GM19238 (cell line): ENCODE measurements at regions not wholly inside any gene's neighbourhood (a gene's known extent, or its start where the extent isn't known, plus 50 kb on each side); places are given as distances from the start of the nearest gene placed in this dataset.
A peak's percentile ranks its signal among the peaks of the same experiment; 100 is the strongest.
"Not testable (repeated sequence)": the region's sequence is repeated elsewhere in the genome, so short reads cannot be mapped to it uniquely, and the experiment has no call there.

Experiments used
- DNase-seq: peaks from one replicate; pipeline ENCODE4 v3.0.0; 2011; ENCODE audit warnings: low spot score; ENCODE audit not compliant: insufficient read length

DNA sequence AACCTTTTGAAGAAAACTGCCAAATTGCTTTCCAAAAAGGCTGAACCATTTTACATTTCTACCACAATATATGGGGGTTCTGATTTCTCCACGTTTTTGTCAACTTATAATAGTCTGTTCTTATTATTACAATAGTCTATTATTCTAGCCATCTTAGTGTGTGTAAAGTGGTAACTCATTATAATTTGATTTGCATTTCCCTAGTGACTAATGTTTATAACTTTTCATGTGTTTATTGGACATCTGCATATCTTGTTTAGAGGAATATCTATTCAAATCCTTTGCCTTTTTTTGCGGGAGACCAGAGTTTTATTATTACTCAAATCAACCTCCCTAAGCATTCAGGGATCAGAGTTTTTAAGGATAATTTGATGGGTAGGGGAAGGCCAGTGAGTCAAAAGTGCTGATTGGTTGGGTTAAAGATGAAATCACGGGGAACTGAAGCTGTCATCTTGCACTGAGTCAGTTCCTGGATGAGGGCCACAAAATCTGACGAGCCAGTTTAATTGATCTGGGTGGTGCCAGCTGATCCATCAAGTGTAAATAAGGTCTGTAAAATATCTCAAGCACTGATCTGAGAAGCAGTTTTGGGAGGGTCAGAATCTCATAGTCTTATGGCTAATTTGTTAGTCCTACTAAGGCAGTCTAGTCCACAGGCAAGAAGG lies 303.4 kb upstream of the NCKAP5 start:
- no peak for DNase-seq

DNA sequence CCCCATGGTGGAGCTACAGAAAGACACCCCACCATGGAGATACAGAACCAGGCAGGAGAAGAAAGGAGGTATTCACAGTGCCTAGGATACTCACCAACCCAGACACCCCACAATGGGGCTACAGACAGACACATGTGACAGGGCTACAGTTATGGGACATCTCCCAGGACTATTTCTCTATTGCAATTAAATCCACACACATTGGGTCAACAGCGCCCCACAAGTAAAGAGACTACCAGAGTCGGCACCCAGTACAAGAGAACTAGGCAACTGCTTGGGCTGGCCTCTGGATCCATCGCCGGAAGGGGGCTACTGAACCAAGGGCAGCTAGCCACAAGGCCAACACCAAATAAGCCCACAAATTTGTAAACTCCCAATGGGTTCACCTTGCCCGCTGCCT lies 310.1 kb upstream of the NCKAP5 start:
- DNase-seq, result no peak

DNA sequence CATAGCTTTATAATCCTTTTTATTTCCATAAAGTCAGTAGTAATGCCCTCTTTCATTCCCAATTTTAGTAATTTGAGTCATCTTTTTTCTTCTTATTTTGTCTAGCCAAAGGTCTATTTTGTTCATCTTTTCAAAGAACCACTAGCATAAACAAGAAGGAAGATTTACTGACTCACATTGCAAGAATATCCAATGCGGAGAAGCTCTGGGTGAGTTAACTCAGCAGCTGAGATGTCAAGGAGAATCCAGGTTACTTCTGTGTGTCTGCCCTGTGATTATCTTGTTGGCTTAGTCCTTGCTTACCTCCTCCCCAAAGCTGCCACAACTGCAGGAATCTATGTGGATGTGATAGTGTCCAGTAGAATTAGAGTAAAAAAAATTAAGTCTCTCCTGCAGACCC lies 311.4 kb upstream of the NCKAP5 start:
- no peak for DNase-seq

DNA sequence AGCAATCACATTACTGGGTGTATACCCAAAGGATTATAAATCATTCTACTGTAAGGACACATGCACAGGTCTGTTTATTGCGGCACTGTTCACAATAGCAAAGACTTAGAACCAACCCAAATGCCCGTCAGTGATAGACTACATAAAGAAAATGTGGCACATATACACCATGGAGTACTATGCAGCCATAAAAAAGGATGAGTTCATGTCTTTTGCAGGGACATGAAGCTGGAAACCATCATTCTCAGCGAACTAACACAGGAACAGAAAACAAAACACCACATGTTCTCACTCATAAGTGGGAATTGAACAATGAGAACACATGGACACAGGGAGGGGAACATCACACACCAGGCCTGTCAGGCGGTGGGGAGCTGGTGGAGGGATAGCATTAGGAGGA lies 313.9 kb upstream of the NCKAP5 start:
- DNase-seq, result not testable (repeated sequence)

DNA sequence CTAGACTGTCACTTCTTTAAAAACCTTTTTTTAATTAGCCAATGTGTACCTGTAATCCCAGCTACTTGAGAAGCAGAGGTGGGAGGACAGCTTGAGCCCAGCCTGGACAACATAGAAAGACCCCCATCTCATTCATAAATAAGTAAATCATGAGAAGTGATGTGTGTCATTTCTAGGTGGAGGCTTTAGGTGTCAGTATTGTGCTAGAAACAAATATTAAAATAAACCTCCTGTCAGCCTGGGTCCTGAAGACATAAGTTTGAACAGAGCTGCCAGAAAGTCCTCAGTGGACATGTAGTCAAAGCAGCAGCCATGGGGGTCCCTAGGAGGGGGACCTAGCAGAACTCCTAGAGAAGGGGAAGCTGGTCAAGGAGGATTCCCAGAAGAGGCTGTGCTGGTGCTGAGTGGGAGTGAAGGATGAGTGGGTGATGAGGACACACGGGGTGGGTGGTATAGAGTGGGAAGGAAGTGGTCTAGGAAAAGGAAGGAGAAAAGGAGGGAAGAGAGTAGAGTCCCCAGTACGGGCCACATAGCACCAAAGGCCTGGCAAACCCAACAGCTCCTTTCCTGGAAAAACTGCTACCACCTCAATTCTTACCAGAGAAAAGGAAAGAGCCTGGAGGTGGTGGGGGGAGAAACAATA lies 316.6 kb upstream of the NCKAP5 start:
- DNase-seq, result no peak

DNA sequence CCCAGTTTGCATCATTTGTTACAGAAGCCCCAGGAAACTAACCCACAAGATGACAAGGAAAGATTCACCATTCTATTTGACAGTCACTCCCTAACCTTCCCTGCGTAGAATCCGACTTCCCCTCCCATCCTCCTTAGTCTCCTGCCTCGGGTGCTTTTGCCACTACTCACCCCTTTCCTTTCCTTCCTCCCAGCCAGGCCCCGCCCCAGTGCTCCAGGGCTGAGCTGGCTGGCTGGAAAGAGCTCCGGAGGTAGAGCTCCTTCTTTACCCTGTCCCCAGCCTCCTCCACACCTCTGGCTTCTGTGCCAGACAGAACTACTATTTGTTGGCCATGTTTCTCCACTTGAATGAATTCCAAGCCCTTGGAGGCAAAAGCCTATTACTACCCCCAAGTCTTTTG lies 317.6 kb upstream of the NCKAP5 start:
- no peak for DNase-seq

DNA sequence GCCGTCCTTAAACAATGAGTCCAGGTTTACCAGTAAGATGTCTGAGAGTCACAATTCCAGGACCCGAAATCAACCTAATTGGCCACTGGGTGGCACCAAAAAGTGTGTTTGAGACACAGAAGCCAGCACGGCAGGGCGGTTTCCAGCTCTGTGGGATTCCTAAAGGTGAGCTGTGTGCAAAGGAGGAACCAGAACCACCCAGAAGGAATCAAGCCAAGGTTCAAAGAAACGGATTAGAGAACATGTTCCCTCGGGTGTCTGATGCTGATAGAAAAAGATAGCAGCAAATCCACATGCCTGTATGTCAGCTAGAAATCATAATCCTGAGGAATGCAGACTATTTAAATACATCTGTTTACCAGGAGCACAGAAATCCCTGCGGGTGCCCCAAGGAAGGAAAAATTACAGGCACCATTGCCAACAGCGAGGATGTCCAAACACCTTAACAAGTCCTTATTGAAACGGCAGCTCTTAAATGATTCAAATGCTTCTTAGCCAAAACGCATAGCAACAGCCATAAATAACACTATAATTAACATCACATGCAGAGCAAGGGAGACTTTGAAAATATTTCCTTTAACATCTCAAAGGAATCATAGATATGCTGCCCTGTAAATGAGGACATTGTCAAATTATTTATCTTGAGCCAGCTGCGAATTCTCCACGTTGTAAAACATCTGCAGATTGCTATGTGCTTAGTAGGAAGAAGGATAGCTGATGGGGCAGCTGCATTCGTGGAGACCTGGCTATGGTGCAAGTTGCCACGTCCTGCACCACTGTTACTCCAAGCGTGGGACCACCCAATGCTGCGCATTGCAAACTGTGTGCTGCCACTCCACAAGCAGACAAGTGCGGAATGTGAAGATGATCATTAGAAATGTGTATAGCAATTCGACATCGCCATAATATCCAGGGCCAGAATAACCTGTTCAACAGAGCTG lies 318.7 kb upstream of the NCKAP5 start:
- DNase-seq, result peak; percentile 46

DNA sequence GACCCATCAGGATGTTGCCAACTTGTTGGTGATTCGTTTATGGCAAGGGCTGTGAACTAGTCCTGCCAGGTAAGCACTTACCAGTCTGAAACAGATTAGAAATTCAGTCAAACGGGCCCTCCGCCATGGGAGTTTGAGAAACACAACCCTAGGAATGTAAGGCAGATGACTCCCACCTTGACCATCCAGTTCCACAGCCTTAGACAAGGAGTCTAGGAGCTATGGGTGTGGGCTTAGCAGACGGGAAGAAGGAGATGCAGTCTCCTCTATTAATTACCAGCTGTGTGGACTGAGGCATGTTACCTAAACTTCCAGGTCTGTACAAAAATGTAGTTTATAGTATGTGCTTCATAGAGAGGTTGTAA lies 319.4 kb upstream of the NCKAP5 start:
- no peak for DNase-seq

DNA sequence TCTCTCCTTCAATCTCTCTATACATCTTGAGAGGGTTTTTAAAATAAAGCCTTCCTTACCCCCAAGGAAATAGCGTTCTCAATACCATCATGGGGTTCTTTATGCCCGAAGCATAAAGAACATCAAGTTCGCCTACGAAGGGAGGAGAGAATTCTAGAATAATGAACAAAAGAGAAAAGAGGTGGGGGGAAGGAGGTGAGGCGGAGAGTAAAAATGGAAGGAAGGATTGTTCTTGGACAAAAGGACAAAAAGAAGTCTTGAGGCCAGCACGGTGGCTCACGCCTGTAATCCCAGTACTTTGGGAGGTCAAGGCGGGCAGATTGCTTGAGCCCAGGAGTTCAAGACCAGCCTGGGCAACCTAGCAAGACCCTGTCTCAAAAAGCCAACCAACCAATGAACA lies 319.8 kb upstream of the NCKAP5 start:
- DNase-seq, result no peak

DNA sequence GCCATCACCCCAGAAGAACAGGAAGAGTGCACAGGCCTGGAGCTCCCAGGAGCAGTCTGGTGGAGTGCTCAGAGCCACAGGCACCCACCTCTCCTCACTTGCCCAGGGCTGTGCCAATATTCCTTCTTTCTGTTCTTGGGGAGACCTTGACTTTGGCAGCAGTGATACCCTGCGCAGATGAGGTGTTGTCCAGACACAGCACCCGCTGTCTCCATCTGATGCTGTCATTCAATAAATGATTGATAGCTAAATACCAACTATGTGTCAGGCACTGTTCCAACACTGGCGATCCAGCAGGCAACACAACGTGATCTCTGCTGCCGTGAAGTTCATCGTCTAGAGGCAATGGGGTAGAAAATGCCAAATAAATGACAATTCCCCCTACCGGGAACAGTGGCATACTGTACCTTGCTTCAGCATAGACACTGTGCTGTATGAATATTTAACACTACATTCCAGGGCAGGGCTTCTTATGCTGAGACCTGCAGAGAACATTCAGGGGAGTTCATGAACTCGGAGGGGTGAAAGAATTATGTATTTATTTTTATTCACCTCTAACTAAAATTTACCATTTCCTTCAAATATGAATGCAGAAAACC lies 320.5 kb upstream of the NCKAP5 start:
- DNase-seq, result no peak

DNA sequence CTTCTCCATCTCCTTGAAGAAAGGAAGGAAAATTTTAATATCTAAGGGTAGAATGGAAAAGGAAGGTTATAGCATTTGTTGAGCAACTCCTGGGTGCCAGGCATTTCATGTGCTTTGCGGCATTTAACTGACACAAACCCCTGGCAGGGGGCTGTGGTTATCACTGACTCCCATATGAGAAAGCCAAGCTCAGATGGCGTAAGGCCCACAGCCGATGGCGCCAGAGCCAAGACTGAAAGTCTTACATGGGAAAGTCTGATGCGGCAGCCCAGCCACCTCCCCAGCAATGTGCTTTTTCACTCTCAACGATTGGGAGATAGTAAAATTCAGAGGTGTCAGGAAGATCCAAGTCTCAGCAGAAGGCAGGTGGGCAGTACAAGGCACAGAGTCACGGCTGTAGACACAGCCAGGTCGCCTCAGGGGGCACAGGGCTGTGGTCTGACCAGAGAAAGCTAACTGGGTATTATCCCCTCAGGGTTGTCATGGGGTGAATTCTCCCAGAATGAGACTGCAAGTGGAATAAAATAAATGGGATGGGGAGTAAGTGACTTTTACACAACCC lies 324.2 kb upstream of the NCKAP5 start:
- DNase-seq, result no peak

DNA sequence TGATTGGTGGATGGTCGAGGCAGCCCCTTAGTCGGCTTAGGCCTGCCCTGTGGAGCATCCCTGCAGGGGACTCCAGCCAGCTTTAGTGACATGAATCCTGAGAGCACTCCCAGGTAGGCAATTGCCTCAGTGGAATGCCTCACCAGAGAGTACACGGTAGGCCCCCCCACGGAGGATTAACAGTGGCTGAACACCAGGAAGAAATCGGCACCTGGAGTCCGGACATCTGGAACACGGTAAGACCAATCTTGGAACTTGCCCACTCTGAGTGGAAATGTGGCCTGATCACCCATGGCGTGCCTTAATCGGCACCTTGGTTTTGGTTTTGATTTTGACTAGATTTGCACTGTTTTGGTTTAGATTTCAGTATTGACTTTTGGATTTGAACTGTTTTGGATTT lies 326.2 kb upstream of the NCKAP5 start:
- no peak for DNase-seq

DNA sequence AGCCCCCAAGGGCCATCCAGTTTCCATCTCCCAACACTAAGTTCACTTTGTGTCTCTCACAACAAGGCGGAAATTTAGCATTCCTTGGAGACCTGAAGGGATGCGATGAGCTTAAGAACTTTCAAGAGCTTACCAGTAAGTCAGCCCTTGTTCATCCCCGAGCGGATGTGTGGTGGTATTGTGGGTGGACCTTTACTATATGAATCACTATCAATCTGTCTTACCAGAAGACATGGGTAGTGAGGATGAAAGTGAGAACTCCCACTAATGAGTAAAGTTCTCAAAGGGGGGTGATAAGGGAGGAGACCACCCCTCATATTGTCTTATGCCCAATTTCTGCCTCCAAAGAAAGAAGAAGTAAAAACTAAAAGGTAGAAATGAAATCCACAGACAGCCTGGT lies 329.6 kb upstream of the NCKAP5 start:
- DNase-seq, result not testable (repeated sequence)

DNA sequence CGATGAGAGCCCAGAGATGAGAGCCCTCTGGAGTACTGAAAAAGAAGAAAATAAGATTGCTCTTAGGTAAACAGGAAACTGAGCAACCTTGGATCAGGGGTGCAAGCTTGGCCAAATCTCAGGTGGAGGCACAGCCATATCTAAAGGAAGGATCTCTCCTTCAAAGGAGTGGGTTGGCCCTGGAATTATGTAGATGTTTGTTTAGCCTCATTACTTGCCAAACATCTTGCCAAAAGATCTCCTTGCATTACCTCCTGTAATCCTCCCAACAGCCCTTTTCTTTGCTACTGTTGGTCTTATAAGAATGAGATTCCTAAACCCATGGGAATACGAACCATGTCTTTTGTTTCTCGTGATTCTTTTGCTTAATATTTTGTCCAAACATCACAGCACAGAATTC lies 332.6 kb upstream of the NCKAP5 start:
- DNase-seq, result no peak

DNA sequence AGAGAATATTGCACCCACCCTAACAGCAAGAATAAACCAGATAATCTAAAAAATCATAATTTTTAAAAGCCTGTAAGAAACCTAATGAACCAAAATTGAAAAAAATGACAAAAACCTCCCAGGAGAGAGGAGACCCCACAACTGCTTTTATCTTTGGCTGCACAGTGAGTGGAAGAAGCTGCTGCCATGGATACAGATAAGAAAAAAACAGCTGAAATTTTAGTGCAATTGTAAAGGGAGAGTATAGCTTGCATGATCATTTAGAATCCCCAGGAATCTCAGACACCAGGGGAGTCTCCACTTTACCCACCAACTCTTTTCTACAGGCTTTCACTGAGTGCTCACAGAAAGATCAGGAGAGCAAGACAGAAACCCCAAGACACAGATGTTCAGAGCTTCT lies 338.1 kb upstream of the NCKAP5 start:
- DNase-seq, result no peak

DNA sequence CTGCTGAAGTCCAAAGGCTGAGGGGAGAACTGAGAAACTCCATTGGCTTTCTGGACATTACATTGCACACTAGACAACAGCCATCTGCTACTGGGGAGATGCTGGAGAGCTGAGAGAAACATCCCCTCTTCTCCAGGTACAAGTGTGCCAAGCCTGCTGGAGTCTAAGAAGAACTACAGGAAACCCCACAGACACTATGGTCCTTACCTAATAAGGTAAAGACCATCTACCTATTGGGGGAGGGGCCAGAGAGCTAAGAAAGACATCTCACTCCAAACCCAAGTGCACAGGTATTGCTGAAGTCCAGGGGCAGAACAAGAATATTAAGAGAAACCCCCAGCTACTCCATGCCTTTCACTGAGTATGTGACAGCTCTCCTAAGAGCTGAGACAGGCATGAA lies 338.7 kb upstream of the NCKAP5 start:
- no peak for DNase-seq

DNA sequence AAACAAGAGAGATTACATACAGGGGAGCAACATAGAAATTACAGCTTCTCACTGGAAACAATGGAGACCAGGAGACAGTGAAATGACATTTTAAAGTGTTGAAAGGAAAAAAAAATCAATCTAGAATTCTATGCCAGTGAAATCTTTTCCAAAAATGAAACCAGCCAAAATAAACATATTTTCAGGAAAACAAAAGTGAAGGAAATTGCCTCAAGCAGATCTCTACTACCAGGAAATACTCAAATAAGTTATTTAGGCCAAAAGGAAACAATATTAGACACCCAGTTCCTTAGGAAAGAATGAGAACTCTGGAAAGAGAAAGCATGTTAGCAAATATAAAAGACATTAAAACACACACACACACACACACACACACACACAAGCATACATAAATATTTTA lies 339.9 kb upstream of the NCKAP5 start:
- DNase-seq, result no peak

DNA sequence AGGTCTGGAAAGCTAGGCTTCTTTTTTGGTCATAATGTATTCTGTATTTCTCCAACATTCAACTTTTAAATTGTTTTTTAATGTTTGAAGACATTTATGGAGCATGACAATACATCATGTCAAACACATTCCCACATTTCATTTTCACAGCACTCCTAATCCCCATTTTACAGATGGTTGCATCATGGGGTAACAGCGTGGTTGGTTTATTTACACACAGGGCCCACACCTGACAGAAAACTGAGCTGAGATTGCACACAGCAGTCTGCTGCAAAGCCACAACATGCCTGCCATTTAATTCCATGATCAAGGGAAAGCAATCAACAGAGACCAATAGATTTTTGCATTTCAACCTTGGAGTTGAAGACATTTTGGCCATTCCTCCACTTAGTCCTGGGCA lies 335.7 kb upstream of the MGAT5 start:
- DNase-seq, result no peak

DNA sequence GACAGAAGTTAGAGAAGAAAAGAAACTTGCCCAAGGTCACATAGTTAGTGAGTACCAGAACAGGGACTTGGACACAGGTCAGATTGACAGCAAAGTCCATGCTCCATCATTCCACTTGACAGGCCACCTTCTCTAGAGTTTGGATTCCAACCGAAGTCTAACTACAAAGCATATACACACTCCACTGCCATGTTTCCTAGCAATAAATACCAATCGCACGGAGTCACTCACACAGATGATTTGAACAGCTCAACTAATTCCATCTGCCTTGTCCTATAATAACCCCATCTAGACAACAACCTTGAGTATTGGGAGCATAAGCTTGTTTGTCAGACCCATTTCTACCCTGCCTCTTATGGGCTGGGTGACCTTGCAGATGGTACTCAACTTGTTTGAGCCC lies 334.6 kb upstream of the MGAT5 start:
- no peak for DNase-seq

DNA sequence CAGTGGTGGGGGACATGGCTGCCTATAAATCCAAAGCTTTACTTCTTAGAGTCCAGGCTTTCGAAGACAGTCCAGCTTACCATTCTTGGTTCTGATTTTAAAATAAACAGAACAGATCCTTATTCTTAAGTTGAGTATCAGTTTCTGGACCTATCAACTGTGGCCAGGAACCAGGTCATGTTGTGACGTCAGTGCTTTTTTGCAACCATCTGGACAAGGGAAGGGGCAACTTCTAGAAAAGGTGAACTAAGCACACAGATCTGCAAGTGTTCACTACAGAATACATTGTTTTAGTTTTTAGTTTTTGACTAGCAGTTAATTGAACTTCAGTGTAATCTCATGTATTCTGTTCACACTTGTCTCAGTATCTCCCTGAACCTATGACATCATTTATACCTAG lies 326.0 kb upstream of the MGAT5 start:
- DNase-seq, result no peak

DNA sequence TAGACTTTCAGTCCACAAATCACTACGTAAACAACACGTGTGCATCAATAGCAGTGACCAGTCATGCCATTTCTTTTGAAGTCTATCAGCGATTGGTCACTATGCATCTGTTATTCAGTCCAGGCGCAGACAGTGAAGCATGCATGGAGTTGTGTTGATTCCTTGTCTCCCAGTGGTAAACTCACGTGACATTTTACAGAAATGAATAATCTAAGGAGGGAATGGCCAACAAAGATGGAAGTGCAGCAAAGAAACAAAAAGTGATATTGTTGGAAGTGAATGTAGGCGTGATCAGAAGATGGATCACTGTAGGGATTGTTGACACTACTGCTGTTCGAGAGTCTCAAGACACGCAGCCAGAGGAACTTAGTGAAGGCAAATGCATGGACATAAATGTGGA lies 317.8 kb upstream of the MGAT5 start:
- DNase-seq, result no peak

DNA sequence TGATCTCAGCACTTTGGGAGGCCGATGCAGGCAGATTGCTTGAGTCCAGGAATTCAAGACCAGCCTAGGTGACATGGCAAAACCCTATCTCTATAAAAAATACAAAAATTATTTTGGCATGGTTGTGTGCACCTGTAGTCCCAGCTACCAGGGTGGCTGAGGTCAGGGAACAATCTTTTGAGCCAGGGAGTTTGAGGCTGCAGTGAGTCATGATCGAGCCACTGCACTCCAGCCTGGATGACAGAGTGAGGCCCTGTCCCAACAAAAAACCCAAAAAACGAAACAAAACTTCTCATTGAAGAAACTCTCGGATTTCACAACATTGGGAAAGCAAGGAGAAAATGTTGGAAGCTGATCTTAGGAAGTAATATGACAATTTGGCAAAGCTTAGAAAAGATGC lies 317.3 kb upstream of the MGAT5 start:
- DNase-seq, result no peak
